ENCODE measurements at regions not wholly inside any gene's neighbourhood (a gene's known extent, or its start where the extent isn't known, plus 50 kb on each side); places are given as distances from the start of the nearest gene placed in this dataset.

DNA sequence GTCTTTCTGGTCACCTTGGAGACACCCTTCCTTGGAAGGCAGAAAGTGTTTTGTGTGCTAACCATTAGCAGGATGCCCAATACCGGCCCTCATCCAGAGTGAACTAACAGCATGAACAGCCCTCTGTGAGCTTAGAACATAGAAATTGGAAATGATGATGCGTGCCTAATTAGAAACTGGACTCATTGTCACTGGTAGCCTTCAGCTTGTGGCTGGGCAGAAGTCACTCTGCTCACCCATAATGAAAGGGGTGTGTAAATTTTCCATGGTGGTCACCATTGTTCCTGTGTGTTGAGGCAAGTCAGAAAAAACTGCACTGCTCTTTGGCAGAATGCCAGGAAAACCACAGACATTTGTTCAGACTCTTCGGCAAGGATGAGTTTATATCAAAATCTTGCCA lies 74.7 kb upstream of the CNTN4 start:
- no peak for TF ChIP-seq POLR2A (IDR thresholded peaks at IDR 0.05)
- TF ChIP-seq, protein P1, sequence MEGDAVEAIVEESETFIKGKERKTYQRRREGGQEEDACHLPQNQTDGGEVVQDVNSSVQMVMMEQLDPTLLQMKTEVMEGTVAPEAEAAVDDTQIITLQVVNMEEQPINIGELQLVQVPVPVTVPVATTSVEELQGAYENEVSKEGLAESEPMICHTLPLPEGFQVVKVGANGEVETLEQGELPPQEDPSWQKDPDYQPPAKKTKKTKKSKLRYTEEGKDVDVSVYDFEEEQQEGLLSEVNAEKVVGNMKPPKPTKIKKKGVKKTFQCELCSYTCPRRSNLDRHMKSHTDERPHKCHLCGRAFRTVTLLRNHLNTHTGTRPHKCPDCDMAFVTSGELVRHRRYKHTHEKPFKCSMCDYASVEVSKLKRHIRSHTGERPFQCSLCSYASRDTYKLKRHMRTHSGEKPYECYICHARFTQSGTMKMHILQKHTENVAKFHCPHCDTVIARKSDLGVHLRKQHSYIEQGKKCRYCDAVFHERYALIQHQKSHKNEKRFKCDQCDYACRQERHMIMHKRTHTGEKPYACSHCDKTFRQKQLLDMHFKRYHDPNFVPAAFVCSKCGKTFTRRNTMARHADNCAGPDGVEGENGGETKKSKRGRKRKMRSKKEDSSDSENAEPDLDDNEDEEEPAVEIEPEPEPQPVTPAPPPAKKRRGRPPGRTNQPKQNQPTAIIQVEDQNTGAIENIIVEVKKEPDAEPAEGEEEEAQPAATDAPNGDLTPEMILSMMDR (IDR thresholded peaks at IDR 0.05 in 4 of 5, conservative IDR thresholded peaks at IDR 0.05 in 1 of 5) = no peak

All from gastrocnemius medialis (tissue), 4 donors.